ENCODE measurements at regions not wholly inside any gene's neighbourhood (a gene's known extent, or its start where the extent isn't known, plus 50 kb on each side); places are given as distances from the start of the nearest gene placed in this dataset.
"Not testable (repeated sequence)": the region's sequence is repeated elsewhere in the genome, so short reads cannot be mapped to it uniquely, and the experiment has no call there.

DNA sequence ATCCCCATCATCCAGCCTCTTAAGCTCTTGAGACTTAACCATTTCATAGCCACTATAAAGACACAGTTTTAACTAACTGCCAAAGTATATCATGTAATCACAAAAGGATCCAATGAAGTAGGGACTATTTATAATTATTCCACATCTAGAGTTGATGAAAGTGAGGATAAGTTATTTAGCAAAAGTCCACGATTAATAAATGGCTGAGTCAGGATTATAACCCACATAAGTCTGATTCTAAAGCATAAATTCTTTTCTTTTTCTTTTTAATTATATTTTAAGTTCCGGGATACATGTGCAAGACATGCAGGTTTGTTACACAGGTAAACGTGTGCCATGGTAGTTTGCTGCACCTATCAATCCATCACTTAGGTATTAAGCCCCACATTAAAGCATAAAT lies 166.1 kb downstream of the PPP1R3A start:
- no peak for ATAC-seq
- no peak for DNase-seq
- H3K36me3 ChIP-seq (ENCODE audit: low read depth) = no peaks in the 10 kb centered on the region
- intact Hi-C loops (cut with DNase I, micrococcal nuclease) = no loop called here
- TF ChIP-seq, protein P1, sequence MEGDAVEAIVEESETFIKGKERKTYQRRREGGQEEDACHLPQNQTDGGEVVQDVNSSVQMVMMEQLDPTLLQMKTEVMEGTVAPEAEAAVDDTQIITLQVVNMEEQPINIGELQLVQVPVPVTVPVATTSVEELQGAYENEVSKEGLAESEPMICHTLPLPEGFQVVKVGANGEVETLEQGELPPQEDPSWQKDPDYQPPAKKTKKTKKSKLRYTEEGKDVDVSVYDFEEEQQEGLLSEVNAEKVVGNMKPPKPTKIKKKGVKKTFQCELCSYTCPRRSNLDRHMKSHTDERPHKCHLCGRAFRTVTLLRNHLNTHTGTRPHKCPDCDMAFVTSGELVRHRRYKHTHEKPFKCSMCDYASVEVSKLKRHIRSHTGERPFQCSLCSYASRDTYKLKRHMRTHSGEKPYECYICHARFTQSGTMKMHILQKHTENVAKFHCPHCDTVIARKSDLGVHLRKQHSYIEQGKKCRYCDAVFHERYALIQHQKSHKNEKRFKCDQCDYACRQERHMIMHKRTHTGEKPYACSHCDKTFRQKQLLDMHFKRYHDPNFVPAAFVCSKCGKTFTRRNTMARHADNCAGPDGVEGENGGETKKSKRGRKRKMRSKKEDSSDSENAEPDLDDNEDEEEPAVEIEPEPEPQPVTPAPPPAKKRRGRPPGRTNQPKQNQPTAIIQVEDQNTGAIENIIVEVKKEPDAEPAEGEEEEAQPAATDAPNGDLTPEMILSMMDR (IDR thresholded peaks at IDR 0.05) = no peak
- H3K9me3 ChIP-seq = no peaks in the 10 kb centered on the region
- no peaks in the 10 kb centered on the region for H3K4me1 ChIP-seq (ENCODE audit: low read depth)
- no peak overlapping the region for H3K4me3 ChIP-seq

DNA sequence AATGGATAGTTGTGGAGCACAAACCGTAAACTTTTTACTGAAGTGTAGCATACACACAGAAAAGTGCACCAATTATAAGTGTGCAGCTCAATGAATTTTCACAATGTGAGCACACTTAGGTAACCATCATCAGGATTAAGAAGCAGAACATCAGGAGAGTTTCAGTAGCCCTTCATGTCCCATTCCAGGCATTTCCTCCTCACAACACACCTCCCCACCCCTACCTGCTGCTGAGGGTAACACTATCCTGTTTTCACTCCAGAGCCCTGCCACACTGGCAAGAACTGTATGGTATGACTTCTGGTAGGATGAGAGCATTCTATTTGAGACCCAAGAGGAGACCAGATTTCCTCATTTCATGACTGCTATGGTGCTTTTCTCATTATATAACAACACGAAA lies 166.5 kb downstream of the PPP1R3A start:
- no peaks in the 10 kb centered on the region for H3K9me3 ChIP-seq
- H3K4me3 ChIP-seq = no peak overlapping the region
- TF ChIP-seq, protein P1 (IDR thresholded peaks at IDR 0.05) = no peak
- ATAC-seq (no peak), DNase-seq (no peak)
- intact Hi-C loops (cut with DNase I, micrococcal nuclease) = no loop called here
- H3K36me3 ChIP-seq (ENCODE audit: low read depth) = no peaks in the 10 kb centered on the region
- no peaks in the 10 kb centered on the region for H3K4me1 ChIP-seq (ENCODE audit: low read depth)

DNA sequence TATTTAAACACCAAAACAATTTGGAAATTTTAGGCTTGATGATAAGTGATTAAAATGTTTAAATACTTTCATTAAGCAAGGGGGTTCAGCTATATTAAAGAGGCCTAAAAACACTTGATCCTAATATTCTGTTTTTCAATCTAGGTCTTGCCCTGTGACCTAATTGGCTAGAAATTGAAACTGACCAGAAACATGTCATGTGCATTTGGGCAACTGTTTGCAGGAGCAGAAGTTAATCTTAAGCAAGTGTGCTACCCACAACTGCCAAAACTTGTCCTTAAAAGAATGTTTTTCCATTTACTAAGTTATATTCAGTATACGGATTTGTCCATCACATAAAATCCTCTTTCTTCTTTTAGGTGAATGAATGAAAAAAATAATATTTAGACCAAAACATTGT lies 167.3 kb downstream of the PPP1R3A start:
- intact Hi-C loops (cut with DNase I, micrococcal nuclease) = no loop called here
- Histone ChIP-seq H3K9me3 (no peaks in the 10 kb centered on the region), H3K4me1 (ENCODE audit: low read depth) (no peaks in the 10 kb centered on the region), H3K4me3 (no peak overlapping the region), H3K36me3 (ENCODE audit: low read depth) (no peaks in the 10 kb centered on the region)
- DNase-seq (no peak), ATAC-seq (no peak)
- TF ChIP-seq, protein P1 (IDR thresholded peaks at IDR 0.05) = no peak

DNA sequence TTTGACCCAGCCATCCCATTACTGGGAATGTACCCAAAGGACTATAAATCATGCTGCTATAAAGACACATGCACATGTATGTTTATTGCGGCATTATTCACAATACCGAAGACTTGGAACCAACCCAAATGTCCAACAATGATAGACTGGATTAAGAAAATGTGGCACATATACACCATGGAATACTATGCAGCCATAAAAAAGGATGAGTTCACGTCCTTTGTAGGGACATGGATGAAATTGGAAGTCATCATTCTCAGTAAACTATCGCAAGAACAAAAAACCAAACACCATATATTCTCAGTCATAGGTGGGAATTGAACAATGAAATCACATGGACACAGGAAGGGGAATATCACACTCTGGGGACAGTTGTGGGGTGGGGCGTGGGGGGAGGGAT lies 170.4 kb downstream of the PPP1R3A start:
- intact Hi-C loops (cut with DNase I, micrococcal nuclease); H3K4me3 ChIP-seq; H3K9me3 ChIP-seq; ATAC-seq; H3K4me1 ChIP-seq (ENCODE audit: low read depth); H3K36me3 ChIP-seq (ENCODE audit: low read depth); DNase-seq: not testable (repeated sequence)

DNA sequence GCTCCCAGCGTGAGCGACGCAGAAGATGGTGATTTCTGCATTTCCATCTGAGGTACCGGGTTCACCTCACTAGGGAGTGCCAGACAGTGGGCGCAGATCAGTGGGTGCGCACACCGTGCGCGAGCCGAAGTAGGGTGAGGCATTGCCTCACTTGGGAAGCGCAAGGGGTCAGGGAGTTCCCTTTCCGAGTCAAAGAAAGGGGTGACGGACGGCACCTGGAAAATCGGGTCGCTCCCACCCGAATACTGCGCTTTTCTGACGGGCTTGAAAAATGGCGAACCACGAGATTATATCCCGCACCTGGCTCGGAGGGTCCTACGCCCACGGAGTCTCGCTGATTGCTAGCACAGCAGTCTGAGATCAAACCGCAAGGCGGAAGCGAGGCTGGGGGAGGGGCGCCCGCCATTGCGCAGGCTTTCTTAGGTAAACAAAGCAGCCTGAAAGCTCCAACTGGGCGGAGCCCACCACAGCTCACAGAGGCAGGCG lies 175.8 kb downstream of the PPP1R3A start:
- DNase-seq; H3K36me3 ChIP-seq (ENCODE audit: low read depth); H3K4me1 ChIP-seq (ENCODE audit: low read depth); H3K9me3 ChIP-seq; H3K4me3 ChIP-seq; intact Hi-C loops (cut with DNase I, micrococcal nuclease); ATAC-seq: not testable (repeated sequence)

DNA sequence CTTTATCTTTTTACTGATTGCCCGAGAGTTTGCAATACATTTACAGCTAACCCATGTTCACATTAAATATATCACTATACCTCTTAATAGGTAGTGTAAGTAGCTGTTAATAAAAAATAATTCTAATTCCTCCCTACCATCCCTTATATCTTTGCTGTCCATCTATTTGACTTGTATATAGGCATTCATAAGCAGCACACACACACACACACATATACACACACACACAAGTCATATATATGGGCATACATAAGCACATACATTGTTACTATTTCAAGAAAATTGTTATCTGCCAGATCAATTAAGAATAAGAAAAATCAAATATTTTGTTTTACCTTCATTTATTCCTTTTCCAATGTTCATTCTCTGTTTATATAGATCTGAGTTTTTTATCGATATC lies 176.4 kb downstream of the PPP1R3A start:
- Histone ChIP-seq H3K9me3 (peaks cover 4% of the 10 kb centered on the region), H3K4me3 (no peak overlapping the region), H3K36me3 (ENCODE audit: low read depth) (no peaks in the 10 kb centered on the region), H3K4me1 (ENCODE audit: low read depth) (no peaks in the 10 kb centered on the region)
- intact Hi-C loops (cut with DNase I, micrococcal nuclease) = no loop called here
- TF ChIP-seq, protein P1 (IDR thresholded peaks at IDR 0.05) = no peak
- no peak for DNase-seq
- no peak for ATAC-seq

DNA sequence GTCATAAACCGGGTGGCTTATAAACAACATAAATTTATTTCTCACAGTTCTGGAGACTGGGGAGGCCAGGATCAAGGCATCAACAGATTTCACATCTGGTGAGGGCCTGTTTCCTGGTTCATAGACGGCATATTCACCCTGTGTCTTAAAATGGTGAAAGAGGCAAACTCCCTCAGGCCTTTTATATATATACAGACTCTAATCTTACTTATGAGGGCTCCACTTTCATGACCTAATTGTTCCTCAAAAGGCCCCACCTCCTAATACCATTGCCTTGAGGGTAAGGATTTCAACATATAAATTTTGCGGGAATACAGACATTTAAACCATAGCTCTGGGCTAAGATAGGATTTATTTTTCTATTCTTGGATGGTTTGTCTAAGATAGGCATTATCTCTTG lies 187.2 kb downstream of the PPP1R3A start:
- intact Hi-C loops (cut with DNase I, micrococcal nuclease) = no loop called here
- DNase-seq (no peak), ATAC-seq (no peak)
- TF ChIP-seq, protein P1 (IDR thresholded peaks at IDR 0.05) = no peak
- Histone ChIP-seq H3K4me1 (ENCODE audit: low read depth) (no peaks in the 10 kb centered on the region), H3K9me3 (no peaks in the 10 kb centered on the region), H3K4me3 (no peak overlapping the region), H3K36me3 (ENCODE audit: low read depth) (no peaks in the 10 kb centered on the region)
